HFFc6 (cell line): ENCODE measurements at regions not wholly inside any gene's neighbourhood (a gene's known extent, or its start where the extent isn't known, plus 50 kb on each side); places are given as distances from the start of the nearest gene placed in this dataset.

Experiments
- DNase-seq: peaks from one replicate; pipeline ENCODE4 v3.0.0-alpha.2; 2018
- H3K27ac Mint-ChIP-seq: 2 replicates; pipeline ENCODE4 v1.8.0; 2020; ENCODE audit warnings: mild to moderate bottlenecking, mixed read lengths
- H3K27me3 Mint-ChIP-seq: 2 replicates; pipeline ENCODE4 v1.8.0; 2021; ENCODE audit warnings: mild to moderate bottlenecking, moderate library complexity, mixed read lengths; ENCODE audit not compliant: insufficient read depth
- H3K36me3 Mint-ChIP-seq: 2 replicates; pipeline ENCODE4 v1.8.0; 2021; ENCODE audit warnings: low read depth, mixed read lengths
- H3K4me1 Mint-ChIP-seq: 2 replicates; pipeline ENCODE4 v1.8.0; 2020; ENCODE audit warnings: low read depth, mixed read lengths
- H3K4me3 Mint-ChIP-seq: 2 replicates; pipeline ENCODE4 v1.8.0; 2020; ENCODE audit warnings: mild to moderate bottlenecking, moderate library complexity, mixed read lengths
- H3K9me3 Mint-ChIP-seq: 2 replicates; pipeline ENCODE4 v1.8.0; 2020; ENCODE audit warnings: mild to moderate bottlenecking, mixed read lengths
- CTCF ChIP-seq: fragments of 200-600 bp; sonication (generic); IDR thresholded peaks from 2 replicates; pipeline ENCODE4 v1.5.0; 2021; ENCODE audit warnings: antibody characterized with exemption, mild to moderate bottlenecking

- Mint-ChIP-seq H3K4me3 (no peak overlapping the region), H3K27ac (no peak overlapping the region), H3K36me3 (no peaks in the 10 kb centered on the region), H3K27me3 (no peaks in the 10 kb centered on the region), H3K9me3 (no peaks in the 10 kb centered on the region), H3K4me1 (no peaks in the 10 kb centered on the region)
- no peak for TF ChIP-seq CTCF
- no peak for DNase-seq
Measured at GRCh38 chr15:46329876-46330275, 695.0 kb downstream of the SQOR start.

DNA sequence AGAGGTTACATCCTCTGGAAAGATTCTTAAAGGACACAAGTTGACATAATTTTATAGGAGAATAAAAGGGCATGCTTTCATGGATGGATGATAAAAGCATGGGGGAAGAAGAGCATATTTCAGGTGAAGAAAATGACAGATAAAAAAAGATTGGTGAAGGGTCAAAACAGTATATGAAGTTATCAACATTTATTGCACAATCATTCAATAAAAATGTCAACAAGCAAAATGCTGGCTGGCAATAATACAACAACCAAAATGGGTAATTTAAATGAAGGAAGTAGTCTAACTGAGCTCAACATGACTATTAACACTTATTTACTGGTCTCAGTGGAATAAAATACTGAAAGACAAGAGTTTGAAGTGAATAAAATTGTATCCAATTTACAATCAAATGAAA lies 696.7 kb downstream of the SQOR start:
- H3K27me3 Mint-ChIP-seq: no peaks in the 10 kb centered on the region
- no peak overlapping the region for H3K4me3 Mint-ChIP-seq
- no peak for TF ChIP-seq CTCF
- DNase-seq: no peak
- no peaks in the 10 kb centered on the region for H3K36me3 Mint-ChIP-seq
- H3K9me3 Mint-ChIP-seq: peaks cover 7% of the 10 kb centered on the region; the same call in 1 of the 2 replicates
- H3K27ac Mint-ChIP-seq: no peak overlapping the region
- no peaks in the 10 kb centered on the region for H3K4me1 Mint-ChIP-seq

DNA sequence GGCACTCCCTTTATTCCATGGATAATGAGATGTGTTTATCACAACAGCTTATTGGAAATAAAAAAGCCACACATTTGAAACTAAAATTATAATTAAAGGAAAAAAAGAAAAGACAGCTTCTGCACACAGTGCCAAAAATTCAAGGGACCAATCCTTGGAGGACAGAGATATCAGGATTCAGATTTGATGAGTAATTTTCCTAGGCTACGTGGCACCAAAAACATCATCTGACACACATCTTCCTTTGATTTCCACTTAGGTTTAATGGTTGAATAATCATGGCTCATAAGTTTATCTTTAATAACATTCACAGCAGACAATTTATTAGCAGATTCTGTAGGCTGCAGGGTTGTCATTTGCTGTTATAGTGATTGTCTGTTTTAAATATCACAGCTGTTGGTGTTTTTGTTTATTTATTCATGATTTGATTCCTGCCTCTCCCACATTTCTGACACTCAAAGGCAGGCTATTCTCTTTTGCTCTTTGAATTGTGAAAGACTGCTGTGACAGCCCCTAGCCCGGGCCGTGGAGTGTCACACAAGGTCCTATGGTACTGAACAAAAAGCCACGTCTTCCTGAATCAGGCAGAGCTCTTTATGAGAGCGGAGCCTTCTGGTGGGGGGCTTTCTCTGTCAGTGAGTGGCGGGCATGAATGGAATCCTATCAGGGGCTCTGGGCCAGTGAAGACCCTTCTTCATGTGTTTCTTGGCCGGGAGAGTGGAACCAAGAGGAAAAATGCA lies 708.5 kb downstream of the SQOR start:
- Mint-ChIP-seq H3K27me3 (peaks cover 2% of the 10 kb centered on the region; the same call in 1 of the 2 replicates), H3K9me3 (no peaks in the 10 kb centered on the region), H3K4me1 (no peaks in the 10 kb centered on the region), H3K27ac (no peak overlapping the region), H3K36me3 (no peaks in the 10 kb centered on the region), H3K4me3 (no peak overlapping the region)
- no peak for DNase-seq
- no peak for TF ChIP-seq CTCF

GRCh38 chr15:46344115-46344724 lies 709.4 kb downstream of the SQOR start:
- Mint-ChIP-seq H3K36me3 (no peaks in the 10 kb centered on the region), H3K4me1 (no peaks in the 10 kb centered on the region), H3K27me3 (peaks cover 2% of the 10 kb centered on the region; the same call in 1 of the 2 replicates), H3K9me3 (no peaks in the 10 kb centered on the region), H3K4me3 (no peak overlapping the region), H3K27ac (no peak overlapping the region)
- no peak for TF ChIP-seq CTCF
- DNase-seq: no peak

DNA sequence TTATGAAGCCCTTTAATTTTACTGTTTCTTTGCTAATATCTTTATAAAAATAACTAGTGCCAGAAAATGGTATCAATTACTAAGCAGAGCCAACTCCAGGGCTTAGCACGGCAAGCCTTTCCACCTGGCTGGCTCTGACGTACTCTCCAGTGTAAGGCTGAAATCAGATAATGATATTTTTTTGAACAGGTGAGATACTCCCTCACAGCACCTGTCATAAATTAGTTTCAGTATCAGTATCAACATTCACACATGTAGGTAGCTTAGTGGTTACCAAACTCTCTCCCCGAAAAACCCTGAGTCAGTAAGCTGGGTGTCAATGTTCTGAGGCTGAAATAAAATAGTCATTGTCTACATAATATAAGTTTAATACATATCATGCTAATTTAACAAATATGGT lies 710.1 kb downstream of the SQOR start:
- Mint-ChIP-seq H3K9me3 (no peaks in the 10 kb centered on the region), H3K4me3 (no peak overlapping the region), H3K27ac (no peak overlapping the region), H3K4me1 (no peaks in the 10 kb centered on the region), H3K27me3 (peaks cover 2% of the 10 kb centered on the region; the same call in 1 of the 2 replicates), H3K36me3 (no peaks in the 10 kb centered on the region)
- DNase-seq: no peak
- TF ChIP-seq CTCF: no peak
